ENCODE measurements at regions not wholly inside any gene's neighbourhood (a gene's known extent, or its start where the extent isn't known, plus 50 kb on each side); places are given as distances from the start of the nearest gene placed in this dataset.

DNA sequence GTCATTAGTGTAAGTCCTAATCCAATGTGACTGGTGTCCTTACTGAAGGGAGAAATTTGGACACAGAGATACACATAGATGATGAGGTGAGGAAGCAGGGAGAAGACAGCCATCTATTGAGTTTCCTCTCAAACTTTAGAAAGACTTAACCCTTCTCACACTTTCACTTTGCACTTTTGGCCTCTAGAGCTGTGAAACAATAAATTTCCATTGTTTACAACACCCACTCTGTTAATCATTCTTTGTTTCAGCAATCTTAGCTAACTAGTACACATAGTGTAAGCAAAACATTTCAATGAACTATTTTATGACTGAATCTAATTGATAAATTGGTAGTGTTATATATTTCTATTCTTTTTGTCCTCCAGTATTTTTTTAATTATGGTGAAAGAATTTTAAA is 1092.8 kb upstream of the POT1 start:
- Histone ChIP-seq H3F3A (ENCODE audit: insufficient read depth) (no peaks in the 10 kb centered on the region), H3K79me2 (ENCODE audit: insufficient read depth) (no peaks in the 10 kb centered on the region), H3K9me2 (ENCODE audit: insufficient read depth) (no peaks in the 10 kb centered on the region), H3K27ac (no peak overlapping the region), H3K4me1 (ENCODE audit: insufficient read depth) (no peaks in the 10 kb centered on the region), H3K36me3 (ENCODE audit: low read depth) (no peaks in the 10 kb centered on the region), H3K4me2 (ENCODE audit: unreplicated experiment) (no peak overlapping the region), H3K4me3 (no peak overlapping the region), H3K9me3 (ENCODE audit: low read depth) (no peaks in the 10 kb centered on the region), H3K9ac (no peak overlapping the region), H4K20me1 (ENCODE audit: insufficient read depth) (no peaks in the 10 kb centered on the region), H3K27me3 (replicated peaks; ENCODE audit: insufficient read depth) (no peaks in the 10 kb centered on the region), H2AFZ (no peak overlapping the region)
- TF ChIP-seq EZH2phosphoT487 (IDR thresholded peaks at IDR 0.05; ENCODE audit: insufficient read depth, low read depth) (no peak), EZH2 (IDR thresholded peaks at IDR 0.05; ENCODE audit: insufficient read depth, poor library complexity, severe bottlenecking) (no peak)
- DNase-seq, result no peak
- in situ Hi-C loops (cut with MboI), result no loop called here

- in situ Hi-C loops (cut with MboI), result no loop called here
- TF ChIP-seq EZH2phosphoT487 (IDR thresholded peaks at IDR 0.05; ENCODE audit: insufficient read depth, low read depth) (no peak), EZH2 (IDR thresholded peaks at IDR 0.05; ENCODE audit: insufficient read depth, poor library complexity, severe bottlenecking) (no peak)
Observed at GRCh38 chr7:126016722-126017121, 1087.1 kb upstream of the POT1 start.

GRCh38 chr7:126005064-126005463 is 1075.4 kb upstream of the POT1 start:
- no peaks in the 10 kb centered on the region for H3F3A ChIP-seq (ENCODE audit: insufficient read depth)
- no peaks in the 10 kb centered on the region for H3K9me3 ChIP-seq (ENCODE audit: low read depth)
- H3K4me3 ChIP-seq, result no peak overlapping the region
- H3K9ac ChIP-seq, result no peak overlapping the region
- in situ Hi-C loops (cut with MboI), result no loop called here
- TF ChIP-seq EZH2phosphoT487 (IDR thresholded peaks at IDR 0.05; ENCODE audit: insufficient read depth, low read depth) (no peak), EZH2 (IDR thresholded peaks at IDR 0.05; ENCODE audit: insufficient read depth, poor library complexity, severe bottlenecking) (no peak)
- H3K79me2 ChIP-seq (ENCODE audit: insufficient read depth), result no peaks in the 10 kb centered on the region
- H3K36me3 ChIP-seq (ENCODE audit: low read depth), result no peaks in the 10 kb centered on the region
- H3K4me2 ChIP-seq (ENCODE audit: unreplicated experiment), result no peak overlapping the region
- 12 to 15% methylated on average over 4 of the region's 4 CpGs for WGBS, 2 experiments (ENCODE audit: low coverage in 1 of 2, low lambda C conversion rate in 2 of 2, missing lambda C conversion rate in 2 of 2)
- DNase-seq, result no peak
- H2AFZ ChIP-seq, result no peak overlapping the region
- H3K4me1 ChIP-seq (ENCODE audit: insufficient read depth), result no peaks in the 10 kb centered on the region
- H4K20me1 ChIP-seq (ENCODE audit: insufficient read depth), result no peaks in the 10 kb centered on the region
- H3K27ac ChIP-seq, result no peak overlapping the region
- no peaks in the 10 kb centered on the region for H3K27me3 ChIP-seq (replicated peaks; ENCODE audit: insufficient read depth)
- H3K9me2 ChIP-seq (ENCODE audit: insufficient read depth), result no peaks in the 10 kb centered on the region

More at GRCh38 chr7:126016722-126017121, 1087.1 kb upstream of the POT1 start:
- Histone ChIP-seq H4K20me1 (ENCODE audit: insufficient read depth) (no peaks in the 10 kb centered on the region), H3K27ac (no peak overlapping the region), H2AFZ (no peak overlapping the region), H3K4me3 (no peak overlapping the region), H3K4me1 (ENCODE audit: insufficient read depth) (no peaks in the 10 kb centered on the region), H3F3A (ENCODE audit: insufficient read depth) (no peaks in the 10 kb centered on the region), H3K9me3 (ENCODE audit: low read depth) (no peaks in the 10 kb centered on the region), H3K27me3 (replicated peaks; ENCODE audit: insufficient read depth) (no peaks in the 10 kb centered on the region), H3K4me2 (ENCODE audit: unreplicated experiment) (no peak overlapping the region), H3K9me2 (ENCODE audit: insufficient read depth) (no peaks in the 10 kb centered on the region), H3K79me2 (ENCODE audit: insufficient read depth) (no peaks in the 10 kb centered on the region), H3K9ac (no peak overlapping the region), H3K36me3 (ENCODE audit: low read depth) (no peaks in the 10 kb centered on the region)
- no peak for DNase-seq
- 19 to 29% methylated on average over 1 of the region's 1 CpG for WGBS, 2 experiments (ENCODE audit: low coverage in 1 of 2, low lambda C conversion rate in 2 of 2, missing lambda C conversion rate in 2 of 2)

GRCh38 chr7:126001349-126001748 is 1071.7 kb upstream of the POT1 start:
- Histone ChIP-seq H3K4me2 (ENCODE audit: unreplicated experiment) (no peak overlapping the region), H3K27me3 (replicated peaks; ENCODE audit: insufficient read depth) (no peaks in the 10 kb centered on the region), H3F3A (ENCODE audit: insufficient read depth) (no peaks in the 10 kb centered on the region), H3K79me2 (ENCODE audit: insufficient read depth) (no peaks in the 10 kb centered on the region), H4K20me1 (ENCODE audit: insufficient read depth) (no peaks in the 10 kb centered on the region), H3K27ac (no peak overlapping the region), H3K4me1 (ENCODE audit: insufficient read depth) (no peaks in the 10 kb centered on the region), H3K36me3 (ENCODE audit: low read depth) (no peaks in the 10 kb centered on the region), H3K9me3 (ENCODE audit: low read depth) (no peaks in the 10 kb centered on the region), H3K4me3 (no peak overlapping the region), H3K9ac (no peak overlapping the region), H3K9me2 (ENCODE audit: insufficient read depth) (no peaks in the 10 kb centered on the region), H2AFZ (no peak overlapping the region)
- no peak for DNase-seq
- TF ChIP-seq EZH2phosphoT487 (IDR thresholded peaks at IDR 0.05; ENCODE audit: insufficient read depth, low read depth) (no peak), EZH2 (IDR thresholded peaks at IDR 0.05; ENCODE audit: insufficient read depth, poor library complexity, severe bottlenecking) (no peak)
- in situ Hi-C loops (cut with MboI), result no loop called here
- WGBS, 2 experiments (ENCODE audit: low coverage in 1 of 2, low lambda C conversion rate in 2 of 2, missing lambda C conversion rate in 2 of 2), result 9 to 10% methylated on average over 1 of the region's 1 CpG

DNA sequence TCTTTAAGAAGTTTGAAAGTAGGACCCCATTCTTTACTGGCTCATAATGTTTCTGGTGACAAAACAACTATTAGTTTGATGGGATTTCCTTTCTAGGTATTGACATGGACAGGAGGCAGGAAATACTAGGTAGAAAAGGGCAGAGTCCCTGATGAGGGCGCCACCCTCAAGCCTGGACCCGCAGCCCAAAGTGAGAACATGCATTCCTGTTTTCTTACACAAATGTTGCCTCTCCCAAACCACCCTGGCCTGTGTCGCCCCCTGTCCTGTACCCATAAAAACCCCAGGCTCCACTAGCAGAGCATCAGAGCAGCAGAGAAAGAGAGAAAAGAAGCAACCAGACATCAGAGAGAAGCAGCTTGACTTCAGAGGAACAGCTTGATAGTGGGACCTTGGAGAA is 1055.2 kb upstream of the POT1 start:
- in situ Hi-C loops (cut with MboI), result no loop called here

More for the DNA sequence above, 1055.2 kb upstream of the POT1 start:
- Histone ChIP-seq H3K27ac (no peak overlapping the region), H3K4me2 (ENCODE audit: unreplicated experiment) (no peak overlapping the region), H3K4me1 (ENCODE audit: insufficient read depth) (no peaks in the 10 kb centered on the region), H2AFZ (no peak overlapping the region), H3K36me3 (ENCODE audit: low read depth) (no peaks in the 10 kb centered on the region), H3K4me3 (no peak overlapping the region), H3K9me3 (ENCODE audit: low read depth) (no peaks in the 10 kb centered on the region), H3K9ac (no peak overlapping the region), H3K27me3 (replicated peaks; ENCODE audit: insufficient read depth) (no peaks in the 10 kb centered on the region), H3K9me2 (ENCODE audit: insufficient read depth) (no peaks in the 10 kb centered on the region), H4K20me1 (ENCODE audit: insufficient read depth) (no peaks in the 10 kb centered on the region), H3K79me2 (ENCODE audit: insufficient read depth) (no peaks in the 10 kb centered on the region), H3F3A (ENCODE audit: insufficient read depth) (no peaks in the 10 kb centered on the region)
- DNase-seq, result no peak
- WGBS, 2 experiments (ENCODE audit: low coverage in 1 of 2, low lambda C conversion rate in 2 of 2, missing lambda C conversion rate in 2 of 2), result 17 to 25% methylated on average over 3 of the region's 3 CpGs
- no peak for TF ChIP-seq EZH2 (IDR thresholded peaks at IDR 0.05; ENCODE audit: insufficient read depth, poor library complexity, severe bottlenecking)
